ENCODE measurements at regions not wholly inside any gene's neighbourhood (a gene's known extent, or its start where the extent isn't known, plus 50 kb on each side); places are given as distances from the start of the nearest gene placed in this dataset.

- intact Hi-C loops (cut with micrococcal nuclease) = no loop called here
- ATAC-seq (ENCODE audit: low read depth) (no peak), DNase-seq (no peak)
- Histone ChIP-seq H2AK5ac (ENCODE audit: low read depth, low read length) (no peak overlapping the region), H4K20me1 (ENCODE audit: insufficient read depth, low read length) (no peaks in the 10 kb centered on the region), H2BK15ac (ENCODE audit: low read depth, low read length) (no peak overlapping the region), H3K4me1 (ENCODE audit: control insufficient read depth, insufficient read depth, low read length) (no peaks in the 10 kb centered on the region), H3K9me3 (ENCODE audit: control insufficient read depth, insufficient read depth, low read length) (no peaks in the 10 kb centered on the region), H2BK5ac (ENCODE audit: low read depth, low read length, poor library complexity, severe bottlenecking) (no peak overlapping the region), H3K4ac (ENCODE audit: low read depth, low read length) (no peak overlapping the region), H3K9ac (ENCODE audit: low read depth, low read length) (no peak overlapping the region), H3K4me3 (ENCODE audit: insufficient read depth, low read depth, low read length) (no peak overlapping the region), H3K27me3 (ENCODE audit: control insufficient read depth, insufficient read depth, low read length) (peaks cover 47% of the 10 kb centered on the region), H3K79me1 (ENCODE audit: low read depth in 1 of 2, low read length in 2 of 2) (no peaks in the 10 kb centered on the region), H4K91ac (ENCODE audit: insufficient read depth, low read depth, low read length) (no peak overlapping the region), H2BK120ac (ENCODE audit: low read depth, low read length) (no peak overlapping the region), H4K8ac (ENCODE audit: low read depth in 2 of 2, low read length in 2 of 2) (no peak overlapping the region), H3K9me1 (ENCODE audit: insufficient read depth, low read length) (no peaks in the 10 kb centered on the region), H3K27ac (ENCODE audit: insufficient read depth, low read length) (no peak overlapping the region), H3K14ac (replicated peaks; ENCODE audit: low read depth, low read length) (no peak overlapping the region), H3K4me2 (ENCODE audit: low read depth, low read length) (no peak overlapping the region), H2AFZ (replicated peaks; ENCODE audit: low read length, poor library complexity) (no peak overlapping the region), H2AK9ac (replicated peaks; ENCODE audit: low read depth, low read length, poor library complexity) (no peak overlapping the region), H4K5ac (ENCODE audit: low read depth, low read length) (no peak overlapping the region), H3K23ac (ENCODE audit: low read depth, low read length) (no peak overlapping the region), H2BK20ac (ENCODE audit: low read depth, low read length) (no peak overlapping the region), H3K56ac (ENCODE audit: extremely low read depth, insufficient read depth, low read length) (no peak overlapping the region), H3K18ac (ENCODE audit: low read depth, low read length) (no peak overlapping the region), H3K36me3 (ENCODE audit: control insufficient read depth, insufficient read depth, low read length) (no peaks in the 10 kb centered on the region)
- ChIA-PET POLR2A (ENCODE audit: unreplicated experiment) (no interaction called here), CTCF (no interaction called here)
- dilution Hi-C loops (cut with HindIII; ENCODE audit: low sequenced_read_pairs, unreplicated experiment) = no loop called here
- TF ChIP-seq, protein P1, sequence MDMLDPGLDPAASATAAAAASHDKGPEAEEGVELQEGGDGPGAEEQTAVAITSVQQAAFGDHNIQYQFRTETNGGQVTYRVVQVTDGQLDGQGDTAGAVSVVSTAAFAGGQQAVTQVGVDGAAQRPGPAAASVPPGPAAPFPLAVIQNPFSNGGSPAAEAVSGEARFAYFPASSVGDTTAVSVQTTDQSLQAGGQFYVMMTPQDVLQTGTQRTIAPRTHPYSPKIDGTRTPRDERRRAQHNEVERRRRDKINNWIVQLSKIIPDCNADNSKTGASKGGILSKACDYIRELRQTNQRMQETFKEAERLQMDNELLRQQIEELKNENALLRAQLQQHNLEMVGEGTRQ (IDR thresholded peaks at IDR 0.05; ENCODE audit: low read depth, low read length) = no peak
- TF ChIP-seq MAZ (IDR thresholded peaks at IDR 0.05; ENCODE audit: borderline replicate concordance, low read depth, low read length) (no peak), SMC3 (IDR thresholded peaks at IDR 0.05; ENCODE audit: low read depth, low read length) (no peak), RAD21 (IDR thresholded peaks at IDR 0.05; ENCODE audit: low read length) (no peak), MAFK (IDR thresholded peaks at IDR 0.05; ENCODE audit: low read depth, low read length) (no peak), MXI1 (IDR thresholded peaks at IDR 0.05; ENCODE audit: borderline replicate concordance, low read depth, low read length) (no peak), CHD1 (IDR thresholded peaks at IDR 0.05; ENCODE audit: low read depth, low read length) (no peak), NFE2L2 (IDR thresholded peaks at IDR 0.05; ENCODE audit: low read depth, low read length) (no peak), FOS (IDR thresholded peaks at IDR 0.05; ENCODE audit: low read depth, low read length) (no peak), CEBPB (IDR thresholded peaks at IDR 0.05; ENCODE audit: low read depth, low read length) (no peak)
- TF ChIP-seq, protein P2, sequence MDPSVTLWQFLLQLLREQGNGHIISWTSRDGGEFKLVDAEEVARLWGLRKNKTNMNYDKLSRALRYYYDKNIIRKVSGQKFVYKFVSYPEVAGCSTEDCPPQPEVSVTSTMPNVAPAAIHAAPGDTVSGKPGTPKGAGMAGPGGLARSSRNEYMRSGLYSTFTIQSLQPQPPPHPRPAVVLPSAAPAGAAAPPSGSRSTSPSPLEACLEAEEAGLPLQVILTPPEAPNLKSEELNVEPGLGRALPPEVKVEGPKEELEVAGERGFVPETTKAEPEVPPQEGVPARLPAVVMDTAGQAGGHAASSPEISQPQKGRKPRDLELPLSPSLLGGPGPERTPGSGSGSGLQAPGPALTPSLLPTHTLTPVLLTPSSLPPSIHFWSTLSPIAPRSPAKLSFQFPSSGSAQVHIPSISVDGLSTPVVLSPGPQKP (IDR thresholded peaks at IDR 0.05; ENCODE audit: borderline replicate concordance, low read depth, low read length) = no peak
- no CpG with 5 or more reads among the region's 2 CpGs for WGBS, 2 experiments (ENCODE audit: extremely low coverage in 2 of 2, insufficient read length in 1 of 2)
- BruUV-seq (replicated peaks) = no TSS peak
- in situ Hi-C loops (cut with MboI; ENCODE audit: low sequenced_read_pairs) = no loop called here
Observed at GRCh38 chr9:97753975-97754374, 56.8 kb upstream of the XPA start.
